Stimulated activated CD4-positive, alpha-beta T cell treated with anti-CD3 and anti-CD28 coated beads, Interleukin-1b, Interleukin-23, amount 100 ng/mL, for 48 hours (primary cell): ENCODE measurements at regions not wholly inside any gene's neighbourhood (a gene's known extent, or its start where the extent isn't known, plus 50 kb on each side); places are given as distances from the start of the nearest gene placed in this dataset.
"Not testable (repeated sequence)": the region's sequence is repeated elsewhere in the genome, so short reads cannot be mapped to it uniquely, and the experiment has no call there.

Experiments
- DNase-seq: peaks from one replicate; pipeline ENCODE4 v3.0.0-alpha.2; 2020

DNA sequence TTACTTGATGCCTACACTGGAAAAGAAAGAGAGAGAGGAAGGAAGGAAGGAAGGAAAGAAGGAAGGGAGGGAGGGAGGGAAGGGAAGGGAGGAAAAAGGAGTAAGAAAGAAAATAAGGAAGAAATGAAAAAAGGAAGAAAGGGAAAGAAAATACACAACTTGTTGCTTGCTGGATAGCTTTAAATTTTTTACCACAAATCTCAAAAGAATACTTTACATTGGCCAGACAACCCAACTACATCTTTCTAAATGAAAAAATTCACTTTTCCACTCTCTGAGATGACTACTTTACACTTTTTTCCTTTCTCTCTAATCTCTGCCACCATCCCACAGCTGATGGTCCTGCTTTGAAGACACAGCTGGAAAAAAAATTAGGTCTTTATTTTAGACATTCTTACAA lies 228.9 kb upstream of the FAM78B start:
- DNase-seq, result no peak

DNA sequence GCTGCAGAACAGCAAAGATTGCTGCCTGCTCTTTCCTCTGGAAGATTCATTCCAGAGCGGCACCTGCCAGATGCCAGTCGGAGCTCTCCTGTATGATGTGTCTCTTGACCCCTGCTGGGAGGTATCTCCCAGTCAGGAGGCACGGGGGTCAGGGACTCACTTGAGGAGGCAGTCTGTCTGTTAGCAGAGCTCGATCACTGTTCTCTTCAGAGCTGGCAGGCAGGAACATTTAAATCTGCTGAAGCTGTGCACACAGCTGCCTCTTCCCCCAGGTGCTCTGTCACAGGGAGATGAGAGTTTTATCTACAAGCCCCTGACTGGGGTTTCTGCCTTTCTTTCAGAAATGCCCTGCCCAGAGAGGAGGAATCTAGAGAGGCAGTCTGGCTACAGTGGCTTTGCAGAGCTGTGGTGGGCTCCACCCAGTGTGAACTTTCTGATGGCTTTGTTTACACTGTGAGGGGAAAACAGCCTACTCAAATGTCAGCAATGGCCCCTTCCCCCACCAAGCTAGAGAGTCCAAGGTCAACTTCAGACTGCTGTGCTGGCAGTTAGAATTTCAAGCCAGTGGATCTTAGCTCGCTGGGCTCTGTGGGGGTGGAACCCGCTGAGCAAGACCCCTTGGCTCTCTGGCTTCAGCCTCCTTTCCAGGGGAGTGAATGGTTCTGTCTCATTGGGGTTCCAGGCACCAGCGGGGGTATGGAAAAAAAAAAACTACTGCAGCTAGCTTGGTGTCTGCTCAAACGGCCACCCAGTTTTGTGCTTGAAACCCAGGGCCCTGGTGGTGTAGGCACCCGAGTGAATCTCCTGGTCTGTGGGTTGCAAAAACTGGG lies 242.7 kb upstream of the FAM78B start:
- not testable (repeated sequence) for DNase-seq

DNA sequence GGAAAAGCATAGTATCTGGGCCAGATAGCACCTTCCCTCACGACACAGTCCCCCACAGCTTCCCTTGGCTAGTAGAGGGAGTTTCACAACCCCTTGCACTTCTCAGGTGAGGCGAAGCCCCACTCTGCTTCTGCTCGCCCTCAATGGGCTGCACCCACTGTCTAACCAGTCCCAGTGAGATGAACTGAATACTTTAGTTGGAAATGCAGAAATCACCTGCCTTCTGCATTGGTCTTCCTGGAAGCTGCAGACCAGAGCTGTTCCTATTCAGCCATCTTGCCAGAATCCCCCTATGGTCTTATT lies 243.2 kb upstream of the FAM78B start:
- no peak for DNase-seq

DNA sequence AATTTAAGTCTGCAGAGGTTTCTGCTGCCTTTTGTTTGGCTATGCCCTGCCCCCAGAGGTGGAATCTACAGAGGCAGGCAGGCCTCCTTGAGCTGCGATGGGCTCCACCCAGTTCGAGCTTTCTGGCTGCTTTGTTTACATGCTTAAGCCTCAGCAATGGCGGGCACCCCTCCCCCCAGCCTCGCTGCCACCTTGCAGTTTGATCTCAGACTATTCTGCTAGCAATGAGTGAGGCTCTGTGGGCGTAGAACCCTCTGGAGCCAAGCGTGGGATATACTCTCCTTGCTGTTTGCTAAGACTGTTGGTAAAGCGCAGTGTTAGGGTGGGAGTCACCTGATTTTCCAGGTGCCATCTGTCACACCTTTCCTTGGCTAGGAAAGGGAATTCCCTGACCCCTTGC lies 250.0 kb upstream of the FAM78B start:
- not testable (repeated sequence) for DNase-seq

DNA sequence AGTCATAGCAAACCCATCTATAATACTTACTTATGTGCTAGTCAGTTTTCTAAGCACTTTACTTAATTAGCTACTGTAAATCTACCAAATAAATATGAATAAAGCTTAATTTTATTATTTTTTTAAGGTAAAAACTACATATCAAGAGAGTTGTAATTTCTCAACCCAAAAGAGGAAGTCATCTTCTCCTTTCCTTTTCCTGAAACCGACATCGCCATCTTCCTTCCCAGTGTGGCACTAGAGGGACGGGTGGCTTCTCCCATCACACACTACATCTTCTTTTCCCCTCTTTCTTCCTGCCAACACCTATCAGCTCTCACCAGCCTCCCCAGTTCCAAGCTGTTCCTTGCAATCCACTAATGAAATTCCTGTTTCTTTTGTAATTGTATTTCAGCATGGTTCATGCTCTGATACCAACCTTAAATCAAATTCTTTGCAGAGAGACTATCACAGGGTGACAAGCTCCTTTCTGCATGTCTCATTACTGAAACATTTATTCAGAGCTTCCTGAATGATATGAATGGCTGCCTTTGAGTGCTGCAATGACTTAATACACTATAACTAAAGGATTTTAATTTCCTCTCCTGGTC lies 251.6 kb upstream of the FAM78B start:
- no peak for DNase-seq

DNA sequence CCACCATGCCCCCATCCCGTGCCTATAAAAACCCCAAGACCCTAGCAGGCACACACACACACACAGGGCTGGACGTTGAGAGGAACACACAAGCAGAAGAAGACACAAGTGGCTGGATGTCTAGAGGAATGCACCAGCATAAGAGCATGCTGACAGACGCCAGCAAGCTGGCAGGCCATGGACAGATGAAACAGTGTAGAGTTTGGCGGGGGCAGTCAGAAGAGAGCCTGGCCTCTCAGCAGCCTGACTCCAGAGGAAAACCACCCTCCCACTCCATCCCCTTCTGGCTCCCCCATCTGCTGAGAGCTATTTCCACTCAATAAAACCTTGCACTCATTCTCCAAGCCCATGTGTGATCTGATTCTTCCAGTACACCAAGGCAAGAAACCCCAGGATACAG lies 255.8 kb upstream of the FAM78B start:
- not testable (repeated sequence) for DNase-seq

DNA sequence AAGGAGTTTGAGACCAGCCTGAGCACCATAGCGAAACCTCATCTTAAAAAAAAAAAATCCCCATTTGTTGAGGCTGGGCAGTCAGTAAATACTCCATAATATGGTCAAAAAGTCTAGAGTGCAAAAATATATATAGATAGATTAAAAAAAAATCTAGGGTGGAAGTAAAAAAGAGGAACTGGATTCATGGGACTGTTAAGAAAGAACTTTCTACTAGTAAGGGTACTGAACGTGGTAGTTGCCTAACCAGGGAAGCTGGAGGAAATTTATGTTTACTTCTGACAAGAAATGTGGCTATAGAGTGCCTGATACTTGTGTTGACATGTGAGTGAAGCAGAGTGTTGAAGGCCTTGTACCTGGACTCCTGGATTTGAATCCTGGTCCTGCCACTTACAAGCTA lies 265.9 kb upstream of the FAM78B start:
- DNase-seq, result no peak

DNA sequence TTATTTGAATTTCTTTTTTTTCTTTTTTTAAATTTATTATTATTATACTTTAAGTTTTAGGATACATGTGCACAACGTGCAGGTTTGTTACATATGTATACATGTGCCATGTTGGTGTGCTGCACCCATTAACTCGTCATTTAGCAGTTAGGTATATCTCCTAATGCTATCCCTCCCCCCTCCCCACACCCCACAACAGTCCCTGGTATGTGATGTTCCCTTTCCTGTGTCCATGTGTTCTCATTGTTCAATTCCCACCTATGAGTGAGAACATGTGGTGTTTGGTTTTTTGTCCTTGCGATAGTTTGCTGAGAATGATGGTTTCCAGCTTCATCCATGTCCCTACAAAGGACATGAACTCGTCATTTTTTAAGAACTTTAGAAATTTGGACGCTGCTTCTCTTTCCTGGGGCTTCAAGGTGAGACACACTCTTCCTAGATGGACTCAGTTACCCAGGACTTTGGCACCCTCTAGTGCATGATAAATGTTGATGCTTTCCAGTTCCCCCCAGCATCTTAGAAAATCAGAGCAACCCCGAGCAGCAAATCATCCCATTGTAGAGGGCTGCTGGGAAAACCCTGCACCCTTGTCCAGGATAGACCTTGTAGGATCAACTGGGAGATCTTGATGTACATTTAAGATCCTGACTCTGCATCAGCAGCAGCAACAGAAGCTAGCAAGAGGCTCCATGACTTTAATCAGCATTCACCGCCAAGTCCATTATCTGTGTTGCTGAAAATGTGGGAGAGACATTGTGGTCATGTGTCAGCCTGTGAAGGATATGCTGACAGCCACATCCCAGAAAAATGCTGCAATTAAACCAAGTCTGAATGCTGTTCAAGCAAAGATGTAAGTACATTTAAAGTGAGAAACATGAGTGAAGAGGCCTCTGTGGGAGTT lies 266.9 kb upstream of the FAM78B start:
- not testable (repeated sequence) for DNase-seq

DNA sequence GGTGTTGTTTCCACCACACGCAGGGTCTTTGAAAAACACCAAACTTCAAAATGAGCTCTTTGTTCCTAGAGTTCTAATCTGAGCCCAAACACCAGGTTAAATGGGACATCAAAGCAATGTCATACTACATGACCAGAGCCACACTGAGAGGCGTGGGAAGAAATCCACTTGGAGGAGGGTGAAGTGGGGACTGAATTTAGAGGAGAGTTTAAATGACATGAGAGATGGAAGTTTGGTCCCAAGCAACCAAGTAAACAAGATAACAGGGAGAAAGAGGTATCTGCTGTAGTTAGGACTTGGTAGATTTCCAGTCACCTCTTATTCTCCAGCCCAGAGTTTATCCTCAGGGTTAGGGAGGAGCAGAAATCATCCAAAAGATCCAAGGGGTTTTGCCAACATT lies 290.9 kb upstream of the FAM78B start:
- no peak for DNase-seq

DNA sequence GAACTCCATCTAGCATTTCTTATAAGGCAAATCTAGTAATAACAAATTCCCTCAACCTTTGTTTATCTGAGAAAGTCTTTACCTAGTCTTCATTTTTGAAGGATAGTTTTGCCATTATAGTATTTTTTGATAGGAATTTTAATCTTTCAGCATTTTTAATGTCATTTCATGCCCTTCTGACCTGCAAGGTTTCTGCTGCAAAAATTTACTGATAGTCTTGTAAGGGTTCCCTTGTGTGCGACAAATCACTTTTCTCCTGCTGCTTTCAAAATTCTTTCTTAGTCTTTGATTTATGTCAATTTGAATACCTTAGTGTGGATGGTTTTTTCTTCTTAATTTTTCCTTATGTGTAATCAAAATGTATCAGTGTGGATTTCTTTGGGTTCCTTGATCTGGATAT lies 297.5 kb upstream of the FAM78B start:
- no peak for DNase-seq

DNA sequence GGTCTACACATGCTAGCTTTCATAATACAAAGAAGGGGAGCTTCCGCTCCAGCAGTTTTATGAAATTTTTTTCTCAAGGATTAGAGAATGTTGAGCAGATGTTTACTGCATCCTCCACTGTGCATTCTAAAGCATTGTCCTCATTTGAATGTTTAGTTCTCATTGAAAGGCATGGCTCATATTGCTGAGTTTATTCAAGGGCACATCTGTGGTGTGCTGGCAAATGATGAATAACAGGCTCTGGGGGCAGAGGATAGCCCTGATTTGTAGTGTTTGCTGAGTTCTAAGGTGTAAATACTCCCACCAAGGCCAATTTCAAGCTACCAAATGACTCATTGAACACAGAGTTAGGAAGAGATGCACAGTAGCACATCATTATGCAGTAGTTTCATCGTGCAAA lies 303.2 kb upstream of the FAM78B start:
- DNase-seq, result no peak

DNA sequence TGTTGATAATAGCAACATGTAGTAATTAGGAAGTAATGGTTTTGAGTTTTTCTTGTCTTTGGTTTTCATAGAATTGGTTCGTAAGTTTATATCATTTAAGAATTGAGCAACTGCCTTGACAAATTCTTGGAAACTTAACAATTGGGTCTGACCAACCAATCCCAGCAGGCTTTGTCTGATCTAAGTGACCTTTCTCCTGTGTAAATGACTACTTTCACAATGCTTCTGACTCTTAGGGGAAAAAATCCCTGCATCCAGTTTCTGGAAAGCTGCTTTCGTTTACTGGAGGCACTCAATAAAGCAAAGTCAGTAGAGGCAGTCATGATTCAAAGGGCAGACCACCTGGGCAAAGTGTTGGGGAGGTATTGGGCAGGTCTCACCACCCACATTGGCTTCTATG lies 303.6 kb upstream of the FAM78B start:
- DNase-seq, result no peak

DNA sequence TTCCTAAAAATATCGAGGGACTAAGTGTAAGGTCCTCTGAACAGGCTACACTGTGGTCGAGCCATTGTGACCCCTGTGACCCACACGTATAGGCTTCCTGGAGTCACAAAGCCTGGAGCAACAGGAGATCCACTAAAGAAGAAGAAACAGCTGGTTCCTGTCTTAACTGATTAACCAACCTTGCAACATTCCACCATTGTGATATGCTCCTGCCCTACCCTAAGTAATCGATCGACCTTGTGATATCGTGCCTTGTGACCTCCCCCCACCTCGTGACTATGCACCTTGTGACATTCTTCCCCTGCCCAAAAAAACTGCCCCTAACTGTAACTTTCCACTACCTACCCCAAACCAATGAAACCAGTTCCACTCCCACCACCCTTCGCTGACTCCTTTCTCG lies 304.6 kb upstream of the FAM78B start:
- DNase-seq, result no peak

DNA sequence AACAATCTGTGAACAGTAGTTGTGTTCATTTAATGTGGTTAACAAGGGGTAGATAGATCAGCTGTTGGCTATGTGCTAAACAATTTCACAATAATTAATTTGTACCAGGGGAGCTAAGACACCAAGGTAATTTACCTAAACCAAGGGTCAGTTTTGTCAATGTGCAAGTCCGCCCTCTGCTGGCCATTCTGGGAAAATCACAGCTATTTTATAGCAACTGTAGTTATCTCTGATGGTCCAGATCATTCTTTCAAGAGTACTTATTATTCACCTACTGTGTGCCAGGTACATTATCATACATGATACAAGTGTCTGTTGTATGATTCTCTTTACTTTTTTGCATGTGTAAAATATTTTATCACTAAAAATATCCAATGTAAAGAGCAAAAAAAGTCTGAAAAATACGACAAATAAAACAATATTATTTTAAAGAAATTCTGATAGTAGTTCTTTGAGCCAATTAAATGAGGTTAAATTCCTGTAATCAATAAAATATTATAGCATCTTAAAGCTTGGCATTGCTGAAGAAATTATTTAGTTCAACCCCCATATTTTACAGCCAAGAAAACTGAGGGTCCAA lies 312.3 kb upstream of the FAM78B start:
- peak; percentile 45 for DNase-seq

DNA sequence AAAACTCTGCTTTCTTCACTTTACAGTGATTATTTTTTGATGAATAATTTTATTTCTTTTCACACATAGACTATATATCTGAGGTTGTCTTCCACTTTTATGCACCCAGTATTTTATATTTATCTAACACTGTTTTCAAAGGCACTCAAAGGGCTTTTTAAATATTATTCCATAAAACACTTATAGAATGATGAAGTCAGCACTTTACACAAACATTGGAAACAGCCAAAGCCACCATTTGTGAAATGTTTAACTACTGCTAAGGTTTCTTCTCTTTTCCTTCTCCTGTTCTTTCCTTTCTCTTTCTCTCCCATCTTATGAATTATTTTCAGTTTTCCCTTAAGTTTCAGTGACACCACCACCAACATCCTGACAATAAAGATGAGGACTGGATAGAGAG lies 317.7 kb upstream of the FAM78B start:
- no peak for DNase-seq

DNA sequence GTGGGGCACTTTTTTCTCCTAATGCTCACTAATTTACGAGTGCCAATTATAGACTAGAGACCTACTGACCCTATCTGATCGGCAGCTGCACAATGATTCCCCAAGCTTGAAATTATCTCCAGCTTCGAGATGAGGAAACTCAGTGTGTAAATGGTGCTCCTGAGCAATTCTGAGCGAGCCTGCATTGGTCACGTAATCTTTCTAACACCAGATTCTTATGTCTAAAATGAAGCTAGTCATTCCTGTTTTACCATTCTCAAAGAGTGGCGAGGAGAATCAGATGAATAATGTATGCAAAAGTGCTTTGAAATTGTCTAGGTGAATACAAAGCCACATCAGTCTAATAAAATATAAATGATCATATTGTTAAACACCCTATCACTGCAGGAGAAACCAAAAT lies 318.1 kb upstream of the FAM78B start:
- no peak for DNase-seq

DNA sequence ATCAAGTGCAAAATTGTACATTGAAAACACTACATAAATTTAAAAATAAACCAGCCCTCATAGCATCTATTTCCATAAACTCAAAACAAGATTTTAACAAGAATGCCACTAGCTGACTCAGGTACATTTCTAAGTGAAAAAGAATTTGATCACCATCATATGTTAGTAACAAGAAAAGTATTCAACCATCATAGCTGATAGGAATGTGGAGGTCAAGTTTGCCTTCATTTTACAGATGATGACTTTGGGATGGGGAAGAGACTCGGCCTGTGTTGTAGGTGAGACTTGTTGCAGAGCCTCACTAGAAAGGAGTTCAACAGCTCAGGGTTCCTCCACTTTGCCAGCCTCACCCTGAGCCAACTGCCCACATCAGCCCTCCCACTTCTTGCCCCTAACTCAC lies 318.8 kb upstream of the FAM78B start:
- DNase-seq, result no peak

DNA sequence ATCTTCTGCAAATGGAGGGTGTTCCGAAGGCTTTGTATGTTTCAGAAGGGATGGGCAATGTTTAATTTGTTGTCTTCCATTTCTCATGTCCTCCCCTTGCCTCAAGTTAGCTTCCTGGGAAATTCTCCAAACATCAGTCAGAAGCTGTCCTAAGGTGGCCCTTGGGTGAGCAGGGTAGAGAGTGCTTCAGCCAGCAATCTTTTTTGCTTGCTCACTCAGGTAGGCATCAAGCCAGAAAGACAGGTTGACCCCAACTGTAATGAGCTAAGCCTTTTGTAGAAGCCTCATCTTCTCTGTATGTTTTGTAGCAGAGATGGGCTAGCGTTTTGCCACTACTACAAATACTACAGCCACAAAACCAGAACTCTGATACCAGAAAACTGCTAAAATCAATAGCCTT lies 321.5 kb upstream of the FAM78B start:
- no peak for DNase-seq

DNA sequence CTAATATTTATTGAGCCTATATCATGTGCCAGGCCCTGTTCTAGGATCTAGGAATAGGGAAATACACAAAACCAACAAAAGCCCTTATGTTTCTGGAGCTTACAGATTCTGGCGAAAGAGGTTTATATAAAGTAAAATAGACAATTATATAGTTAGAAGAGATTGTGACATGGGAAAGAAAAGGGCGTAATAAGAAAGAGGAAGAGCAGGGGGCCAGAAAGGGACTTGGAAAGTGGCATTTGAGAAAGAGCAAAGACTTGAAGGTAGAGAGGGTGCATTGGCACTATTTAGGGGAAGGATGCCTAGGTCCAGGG lies 322.5 kb upstream of the FAM78B start:
- no peak for DNase-seq

DNA sequence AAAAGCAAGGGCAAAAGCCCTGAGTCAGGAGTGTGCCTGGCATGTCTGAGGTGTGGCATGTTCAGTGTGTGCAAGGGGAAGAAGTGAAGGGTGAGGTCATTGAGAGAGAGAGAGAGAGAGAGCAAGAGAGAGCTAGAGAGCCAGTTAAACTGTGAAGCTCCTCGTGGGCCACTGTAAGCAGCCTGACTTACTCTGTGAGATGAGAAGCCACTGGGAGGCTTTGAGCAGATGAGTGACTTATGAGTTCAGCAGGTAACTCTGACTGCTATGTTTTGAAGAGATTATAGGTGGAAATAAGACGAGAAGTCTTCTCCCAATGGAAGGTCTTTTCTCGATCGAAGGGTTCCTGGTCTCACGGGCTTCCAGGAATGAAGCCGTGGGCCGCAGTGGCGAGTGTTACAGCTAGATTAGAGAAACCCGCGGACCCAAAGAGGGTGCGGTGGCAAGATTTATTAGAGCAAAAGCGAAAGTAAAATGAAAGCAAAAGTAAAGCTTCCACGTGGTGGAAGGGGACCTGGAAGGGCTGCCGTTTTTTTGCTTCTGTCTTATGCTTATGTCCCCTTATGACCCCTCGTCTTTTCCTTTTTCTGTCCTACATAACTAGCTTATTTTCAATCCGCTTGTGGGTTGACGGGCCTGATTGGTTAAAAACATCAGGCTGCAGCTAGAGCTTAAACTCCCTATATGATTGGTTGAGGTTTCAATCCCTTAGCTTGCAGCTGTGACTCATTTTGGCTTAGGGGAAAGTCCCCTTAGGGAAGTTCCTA lies 323.1 kb upstream of the FAM78B start:
- DNase-seq, result peak; percentile 56

DNA sequence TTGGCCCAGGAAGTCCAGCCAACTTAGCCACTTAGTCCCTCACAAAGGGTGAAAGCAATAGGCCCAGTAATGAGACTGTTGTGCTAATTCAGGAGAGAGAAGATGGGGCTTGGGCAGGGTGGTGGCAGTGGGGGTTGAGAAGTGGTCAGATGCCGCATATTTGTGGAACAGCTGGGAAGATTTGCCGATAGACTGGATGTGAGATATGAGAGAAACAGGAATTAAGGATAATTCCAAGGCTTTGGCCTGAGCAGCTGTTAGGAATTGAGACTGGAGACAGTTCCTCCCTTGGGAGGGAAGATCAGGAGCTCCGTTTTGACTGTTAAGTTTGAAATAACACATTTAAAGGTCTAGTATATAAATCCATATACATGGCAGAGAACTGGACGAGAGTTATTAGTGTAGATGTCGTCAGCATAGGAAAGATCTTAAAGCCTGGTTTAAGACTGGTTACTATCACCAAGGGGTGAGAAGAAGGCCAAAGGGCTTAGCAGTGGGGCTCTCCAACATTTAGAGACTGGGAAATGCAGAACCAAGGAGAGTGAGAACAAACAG lies 323.7 kb upstream of the FAM78B start:
- no peak for DNase-seq

DNA sequence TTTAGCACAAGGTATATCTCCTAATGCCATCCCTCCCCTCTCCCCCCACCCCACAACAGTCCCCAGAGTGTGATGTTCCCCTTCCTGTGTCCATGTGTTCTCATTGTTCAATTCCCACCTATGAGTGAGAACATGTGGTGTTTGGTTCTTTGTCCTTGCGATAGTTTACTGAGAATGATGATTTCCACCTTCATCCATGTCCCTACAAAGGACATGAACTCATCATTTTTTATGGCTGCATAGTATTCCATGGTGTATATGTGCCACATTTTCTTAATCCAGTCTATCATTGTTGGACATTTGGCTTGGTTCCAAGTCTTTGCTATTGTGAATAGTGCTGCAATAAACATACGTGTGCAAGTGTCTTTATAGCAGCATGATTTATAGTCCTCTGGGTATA lies 327.0 kb upstream of the FAM78B start:
- not testable (repeated sequence) for DNase-seq

DNA sequence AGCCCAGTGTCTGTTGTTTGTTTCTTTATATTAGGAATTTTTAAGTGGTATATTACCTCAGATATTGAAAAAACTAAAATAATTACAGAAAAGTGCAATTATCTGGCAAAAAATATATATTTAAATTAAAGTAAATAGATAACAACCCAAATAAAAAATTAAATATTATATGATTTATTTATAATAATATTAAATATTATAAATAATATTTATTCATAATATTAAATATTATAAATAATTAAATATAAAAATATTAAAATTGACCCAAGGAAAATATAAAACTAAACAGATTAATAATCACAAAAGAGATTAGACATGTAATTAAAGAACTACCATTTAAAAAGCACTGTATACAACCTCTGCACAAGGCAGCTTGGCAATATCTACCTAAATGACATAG lies 331.9 kb upstream of the POGK start:
- DNase-seq, result no peak
